Fibroblast of lung (primary cell): ENCODE measurements at regions not wholly inside any gene's neighbourhood (a gene's known extent, or its start where the extent isn't known, plus 50 kb on each side); places are given as distances from the start of the nearest gene placed in this dataset.

Experiments used
- DNase-seq, 2 donors: peaks; one replicate each; pipeline versions ENCODE4 v3.0.0 to v3.0.0-alpha.2; 2010; ENCODE audit warnings: low read depth in 2 of 2
- H2AFZ ChIP-seq: 2 replicates; pipeline ENCODE4 v1.5.1; 2012; ENCODE audit warnings: low read length, control low read depth, inconsistent platforms
- H3K27ac ChIP-seq: 2 replicates; pipeline ENCODE4 v1.5.1; 2011; ENCODE audit warnings: low read length, control low read depth; ENCODE audit not compliant: insufficient read depth
- H3K27me3 ChIP-seq: 2 replicates; pipeline ENCODE4 v1.5.1; 2011; ENCODE audit warnings: mild to moderate bottlenecking, low read length; ENCODE audit not compliant: control insufficient read depth, insufficient read depth
- H3K36me3 ChIP-seq: 2 replicates; pipeline ENCODE4 v1.5.1; 2011; ENCODE audit warnings: low read length; ENCODE audit not compliant: control insufficient read depth, insufficient read depth
- H3K4me1 ChIP-seq: 2 replicates; pipeline ENCODE4 v1.5.1; 2011; ENCODE audit warnings: low read length; ENCODE audit not compliant: control insufficient read depth, insufficient read depth; ENCODE audit errors: extremely low read depth
- H3K4me2 ChIP-seq: 2 replicates; pipeline ENCODE4 v1.5.1; 2011; ENCODE audit warnings: low read length, control low read depth; ENCODE audit not compliant: insufficient read depth; ENCODE audit errors: extremely low read depth
- H3K4me3 ChIP-seq, 4 experiments: fragments of 200-600 bp in 1 of 4; sonication (generic) in 1 of 4; replicated peaks in 1 of 4; 2 replicates each; pipeline ENCODE4 v1.5.1; 2011 to 2016; ENCODE audit warnings: low read length in 4 of 4, low read depth in 3 of 4, mild to moderate bottlenecking in 3 of 4, control low read depth in 2 of 4, inconsistent platforms in 1 of 4, mixed read lengths in 1 of 4; ENCODE audit not compliant: insufficient read depth in 1 of 4; ENCODE audit errors: control extremely low read depth in 1 of 4
- H3K79me2 ChIP-seq: 2 replicates; pipeline ENCODE4 v1.5.1; 2012; ENCODE audit warnings: mild to moderate bottlenecking, low read length, inconsistent platforms; ENCODE audit not compliant: control insufficient read depth, insufficient read depth
- H3K9ac ChIP-seq: 2 replicates; pipeline ENCODE4 v1.5.1; 2011; ENCODE audit warnings: mild to moderate bottlenecking, low read length, control low read depth; ENCODE audit not compliant: insufficient read depth
- H3K9me3 ChIP-seq: 2 replicates; pipeline ENCODE4 v1.5.1; 2012; ENCODE audit warnings: low read depth, low read length; ENCODE audit not compliant: control insufficient read depth, insufficient read depth
- H4K20me1 ChIP-seq: 2 replicates; pipeline ENCODE4 v1.5.1; 2011; ENCODE audit warnings: low read length; ENCODE audit not compliant: control insufficient read depth, insufficient read depth; ENCODE audit errors: extremely low read depth
- EZH2 ChIP-seq: IDR thresholded peaks from 2 replicates; pipeline ENCODE4 v1.5.1; 2012; ENCODE audit warnings: low read length, control low read depth, mild to moderate bottlenecking; ENCODE audit errors: missing control alignments
- TF ChIP-seq, protein P1 (sequence below), 2 donors: IDR thresholded peaks in 1 of 2; conservative IDR thresholded peaks in 1 of 2; 1 replicate in 1 of 2; 2 replicates in 1 of 2; pipeline ENCODE4 v1.5.1; 2011 to 2012; ENCODE audit warnings: low read length in 2 of 2, control low read depth in 1 of 2, inconsistent platforms in 1 of 2, low read depth in 1 of 2, mild to moderate bottlenecking in 1 of 2

DNA sequence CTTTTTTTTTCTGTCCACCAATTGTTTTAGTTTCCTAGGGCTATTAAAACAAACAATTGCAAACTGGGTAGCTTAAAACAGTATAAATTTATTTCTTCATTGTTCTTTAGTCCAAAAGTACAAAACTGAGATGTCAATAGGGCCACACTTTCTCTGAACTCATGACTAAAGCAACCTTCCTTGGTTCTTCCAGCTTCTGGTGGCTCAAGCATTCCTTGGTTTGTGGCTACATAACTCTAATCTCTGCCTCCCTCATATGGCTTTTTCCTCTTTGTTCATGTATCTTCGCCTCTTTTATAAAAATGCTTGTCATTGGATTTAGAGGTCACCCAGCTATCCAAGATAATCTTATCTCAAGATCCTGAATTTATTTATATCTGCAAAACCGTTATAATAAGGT lies 914.5 kb upstream of the EPHA6 start:
- no peak overlapping the region for H3K9ac ChIP-seq
- H3K9me3 ChIP-seq, result no peaks in the 10 kb centered on the region
- peak overlapping the region; percentile 53 for H2AFZ ChIP-seq
- H3K4me1 ChIP-seq, result peaks cover 7% of the 10 kb centered on the region
- DNase-seq, result peak; percentile 20 to 38
- H3K27ac ChIP-seq, result peak overlapping the region; percentile 88
- no peaks in the 10 kb centered on the region for H4K20me1 ChIP-seq
- no peaks in the 10 kb centered on the region for H3K36me3 ChIP-seq
- no peak for TF ChIP-seq EZH2
- TF ChIP-seq, protein P1, sequence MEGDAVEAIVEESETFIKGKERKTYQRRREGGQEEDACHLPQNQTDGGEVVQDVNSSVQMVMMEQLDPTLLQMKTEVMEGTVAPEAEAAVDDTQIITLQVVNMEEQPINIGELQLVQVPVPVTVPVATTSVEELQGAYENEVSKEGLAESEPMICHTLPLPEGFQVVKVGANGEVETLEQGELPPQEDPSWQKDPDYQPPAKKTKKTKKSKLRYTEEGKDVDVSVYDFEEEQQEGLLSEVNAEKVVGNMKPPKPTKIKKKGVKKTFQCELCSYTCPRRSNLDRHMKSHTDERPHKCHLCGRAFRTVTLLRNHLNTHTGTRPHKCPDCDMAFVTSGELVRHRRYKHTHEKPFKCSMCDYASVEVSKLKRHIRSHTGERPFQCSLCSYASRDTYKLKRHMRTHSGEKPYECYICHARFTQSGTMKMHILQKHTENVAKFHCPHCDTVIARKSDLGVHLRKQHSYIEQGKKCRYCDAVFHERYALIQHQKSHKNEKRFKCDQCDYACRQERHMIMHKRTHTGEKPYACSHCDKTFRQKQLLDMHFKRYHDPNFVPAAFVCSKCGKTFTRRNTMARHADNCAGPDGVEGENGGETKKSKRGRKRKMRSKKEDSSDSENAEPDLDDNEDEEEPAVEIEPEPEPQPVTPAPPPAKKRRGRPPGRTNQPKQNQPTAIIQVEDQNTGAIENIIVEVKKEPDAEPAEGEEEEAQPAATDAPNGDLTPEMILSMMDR (conservative IDR thresholded peaks at IDR 0.05 in 1 of 2, IDR thresholded peaks at IDR 0.05 in 1 of 2; ENCODE audit: low read depth in 1 of 2, low read length in 2 of 2), result no peak
- no peaks in the 10 kb centered on the region for H3K79me2 ChIP-seq
- H3K4me3 ChIP-seq, result no peak overlapping the region
- H3K4me2 ChIP-seq, result peak overlapping the region; percentile 35
- H3K27me3 ChIP-seq, result no peaks in the 10 kb centered on the region

- H3K9me3 ChIP-seq, result no peaks in the 10 kb centered on the region
- H3K4me2 ChIP-seq, result no peak overlapping the region
- H3K4me1 ChIP-seq, result peaks cover 12% of the 10 kb centered on the region
- H3K27me3 ChIP-seq, result no peaks in the 10 kb centered on the region
- no peak overlapping the region for H2AFZ ChIP-seq
- no peaks in the 10 kb centered on the region for H4K20me1 ChIP-seq
- TF ChIP-seq EZH2, result no peak
- TF ChIP-seq, protein P1 (conservative IDR thresholded peaks at IDR 0.05 in 1 of 2, IDR thresholded peaks at IDR 0.05 in 1 of 2; ENCODE audit: low read depth in 1 of 2, low read length in 2 of 2), result no peak
- no peak overlapping the region for H3K9ac ChIP-seq
- no peaks in the 10 kb centered on the region for H3K36me3 ChIP-seq
- no peaks in the 10 kb centered on the region for H3K79me2 ChIP-seq
- no peak overlapping the region for H3K4me3 ChIP-seq
- H3K27ac ChIP-seq, result no peak overlapping the region
- no peak for DNase-seq
These were observed 912.4 kb upstream of the EPHA6 start for GRCh38 chr3:95901948-95902347.

- no peak for DNase-seq
- H3K9ac ChIP-seq, result no peak overlapping the region
- H3K36me3 ChIP-seq, result no peaks in the 10 kb centered on the region
- H4K20me1 ChIP-seq, result no peaks in the 10 kb centered on the region
- H3K27me3 ChIP-seq, result no peaks in the 10 kb centered on the region
- no peak overlapping the region for H2AFZ ChIP-seq
- no peak overlapping the region for H3K27ac ChIP-seq
- H3K4me3 ChIP-seq, result no peak overlapping the region
- H3K4me2 ChIP-seq, result no peak overlapping the region
- H3K79me2 ChIP-seq, result no peaks in the 10 kb centered on the region
- no peaks in the 10 kb centered on the region for H3K9me3 ChIP-seq
- H3K4me1 ChIP-seq, result peaks cover 5% of the 10 kb centered on the region
- TF ChIP-seq, protein P1 (conservative IDR thresholded peaks at IDR 0.05 in 1 of 2, IDR thresholded peaks at IDR 0.05 in 1 of 2; ENCODE audit: low read depth in 1 of 2, low read length in 2 of 2), result no peak
These were observed 909.2 kb upstream of the EPHA6 start for GRCh38 chr3:95905182-95905581.
